ENCODE measurements at regions not wholly inside any gene's neighbourhood (a gene's known extent, or its start where the extent isn't known, plus 50 kb on each side); places are given as distances from the start of the nearest gene placed in this dataset.

DNA sequence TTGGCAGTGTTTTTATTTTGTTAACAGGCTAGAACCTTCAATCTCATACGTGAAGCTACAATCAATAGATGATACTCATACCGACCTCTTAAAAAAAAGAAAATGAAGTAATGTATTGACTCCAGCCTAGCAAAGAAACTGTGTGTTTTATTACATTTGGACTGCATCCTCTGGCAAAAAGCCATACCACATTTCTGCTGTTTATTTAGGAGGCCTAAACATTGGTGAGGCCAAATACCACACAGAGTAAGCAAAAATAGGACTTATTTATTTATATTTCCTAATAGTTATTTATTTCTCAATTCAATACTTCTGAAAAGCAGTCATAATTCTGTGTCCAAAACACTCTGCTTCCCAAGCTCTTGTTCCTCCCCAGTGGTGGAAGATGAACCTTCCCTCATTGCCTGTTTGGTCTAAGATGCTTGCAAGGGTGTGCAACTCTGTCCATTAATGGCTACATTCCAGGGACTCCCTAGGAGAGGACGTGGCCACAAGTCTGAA lies 398.8 kb upstream of the KLF6 start:
- CTCF ChIA-PET = no interaction called here

DNA sequence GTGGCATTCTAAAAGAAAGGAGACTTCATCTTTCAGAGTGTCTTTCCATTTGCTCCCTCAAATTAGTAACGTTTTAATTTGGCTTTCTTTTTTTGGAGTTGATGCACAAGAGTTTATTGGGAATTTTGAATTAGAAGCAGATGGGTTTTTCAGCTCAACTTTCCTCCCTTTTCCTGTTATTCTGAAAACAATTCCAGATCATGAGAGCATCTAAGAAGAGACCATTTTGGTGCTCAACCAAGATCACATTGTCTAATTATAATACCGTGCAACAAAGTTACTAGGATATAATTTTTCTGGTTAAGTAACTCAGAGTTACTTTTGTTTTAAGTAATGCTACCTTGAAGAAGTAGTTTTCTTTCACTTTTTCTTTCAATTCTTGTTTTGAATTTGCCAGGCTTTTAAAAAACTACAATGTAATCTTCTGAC lies 396.6 kb upstream of the KLF6 start:
- in situ Hi-C loops (cut with HindIII; ENCODE audit: low pct_unique_long_range_greater_than_20kb, low sequenced_read_pairs) = no loop called here
- TF ChIP-seq SIN3A (IDR thresholded peaks at IDR 0.05; ENCODE audit: borderline replicate concordance, insufficient read depth, low read depth, low read length) = no peak
- TF ChIP-seq TCF7L2 (IDR thresholded peaks at IDR 0.05; ENCODE audit: low read depth, low read length) = no peak
- TF ChIP-seq POLR2AphosphoS5 (IDR thresholded peaks at IDR 0.05; ENCODE audit: low read depth, low read length) = no peak
- TF ChIP-seq, protein P1, sequence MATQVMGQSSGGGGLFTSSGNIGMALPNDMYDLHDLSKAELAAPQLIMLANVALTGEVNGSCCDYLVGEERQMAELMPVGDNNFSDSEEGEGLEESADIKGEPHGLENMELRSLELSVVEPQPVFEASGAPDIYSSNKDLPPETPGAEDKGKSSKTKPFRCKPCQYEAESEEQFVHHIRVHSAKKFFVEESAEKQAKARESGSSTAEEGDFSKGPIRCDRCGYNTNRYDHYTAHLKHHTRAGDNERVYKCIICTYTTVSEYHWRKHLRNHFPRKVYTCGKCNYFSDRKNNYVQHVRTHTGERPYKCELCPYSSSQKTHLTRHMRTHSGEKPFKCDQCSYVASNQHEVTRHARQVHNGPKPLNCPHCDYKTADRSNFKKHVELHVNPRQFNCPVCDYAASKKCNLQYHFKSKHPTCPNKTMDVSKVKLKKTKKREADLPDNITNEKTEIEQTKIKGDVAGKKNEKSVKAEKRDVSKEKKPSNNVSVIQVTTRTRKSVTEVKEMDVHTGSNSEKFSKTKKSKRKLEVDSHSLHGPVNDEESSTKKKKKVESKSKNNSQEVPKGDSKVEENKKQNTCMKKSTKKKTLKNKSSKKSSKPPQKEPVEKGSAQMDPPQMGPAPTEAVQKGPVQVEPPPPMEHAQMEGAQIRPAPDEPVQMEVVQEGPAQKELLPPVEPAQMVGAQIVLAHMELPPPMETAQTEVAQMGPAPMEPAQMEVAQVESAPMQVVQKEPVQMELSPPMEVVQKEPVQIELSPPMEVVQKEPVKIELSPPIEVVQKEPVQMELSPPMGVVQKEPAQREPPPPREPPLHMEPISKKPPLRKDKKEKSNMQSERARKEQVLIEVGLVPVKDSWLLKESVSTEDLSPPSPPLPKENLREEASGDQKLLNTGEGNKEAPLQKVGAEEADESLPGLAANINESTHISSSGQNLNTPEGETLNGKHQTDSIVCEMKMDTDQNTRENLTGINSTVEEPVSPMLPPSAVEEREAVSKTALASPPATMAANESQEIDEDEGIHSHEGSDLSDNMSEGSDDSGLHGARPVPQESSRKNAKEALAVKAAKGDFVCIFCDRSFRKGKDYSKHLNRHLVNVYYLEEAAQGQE (IDR thresholded peaks at IDR 0.05; ENCODE audit: insufficient read depth in 1 of 2, low read depth in 2 of 2, low read length in 1 of 2) = no peak
- TF ChIP-seq, protein P2, sequence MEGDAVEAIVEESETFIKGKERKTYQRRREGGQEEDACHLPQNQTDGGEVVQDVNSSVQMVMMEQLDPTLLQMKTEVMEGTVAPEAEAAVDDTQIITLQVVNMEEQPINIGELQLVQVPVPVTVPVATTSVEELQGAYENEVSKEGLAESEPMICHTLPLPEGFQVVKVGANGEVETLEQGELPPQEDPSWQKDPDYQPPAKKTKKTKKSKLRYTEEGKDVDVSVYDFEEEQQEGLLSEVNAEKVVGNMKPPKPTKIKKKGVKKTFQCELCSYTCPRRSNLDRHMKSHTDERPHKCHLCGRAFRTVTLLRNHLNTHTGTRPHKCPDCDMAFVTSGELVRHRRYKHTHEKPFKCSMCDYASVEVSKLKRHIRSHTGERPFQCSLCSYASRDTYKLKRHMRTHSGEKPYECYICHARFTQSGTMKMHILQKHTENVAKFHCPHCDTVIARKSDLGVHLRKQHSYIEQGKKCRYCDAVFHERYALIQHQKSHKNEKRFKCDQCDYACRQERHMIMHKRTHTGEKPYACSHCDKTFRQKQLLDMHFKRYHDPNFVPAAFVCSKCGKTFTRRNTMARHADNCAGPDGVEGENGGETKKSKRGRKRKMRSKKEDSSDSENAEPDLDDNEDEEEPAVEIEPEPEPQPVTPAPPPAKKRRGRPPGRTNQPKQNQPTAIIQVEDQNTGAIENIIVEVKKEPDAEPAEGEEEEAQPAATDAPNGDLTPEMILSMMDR (IDR thresholded peaks at IDR 0.05) = no peak
- ATAC-seq (no peak), DNase-seq (ENCODE audit: low read depth, low spot score) (no peak)
- Histone ChIP-seq H3K4me3 (ENCODE audit: low read depth in 2 of 2, low read length in 2 of 2) (no peak overlapping the region), H3K36me3 (ENCODE audit: control insufficient read depth, insufficient read depth, low read length) (no peaks in the 10 kb centered on the region), H3K27me3 (ENCODE audit: control insufficient read depth, insufficient read depth, low read length) (no peaks in the 10 kb centered on the region), H3K9me3 (ENCODE audit: control insufficient read depth, insufficient read depth, low read depth, low read length) (peaks cover 6% of the 10 kb centered on the region; the same call in 1 of the 2 replicates), H3K4me1 (ENCODE audit: control insufficient read depth, insufficient read depth, low read length) (no peaks in the 10 kb centered on the region), H3K27ac (ENCODE audit: low read length) (peak overlapping the region; percentile 51; the same call in 1 of the 2 replicates)
- intact Hi-C loops (cut with micrococcal nuclease; ENCODE audit: unreplicated experiment) = no loop called here
- CTCF ChIA-PET = no interaction called here
- POLR2A ChIA-PET = no interaction called here
- no TSS peak for BruUV-seq (replicated peaks)

More for the DNA sequence above, 398.8 kb upstream of the KLF6 start:
- H3K4me3 ChIP-seq (ENCODE audit: low read depth in 2 of 2, low read length in 2 of 2) = no peak overlapping the region
- no peak overlapping the region; the same call in 1 of the 2 replicates for H3K27ac ChIP-seq (ENCODE audit: low read length)
- TF ChIP-seq TCF7L2 (IDR thresholded peaks at IDR 0.05; ENCODE audit: low read depth, low read length) (no peak), POLR2AphosphoS5 (IDR thresholded peaks at IDR 0.05; ENCODE audit: low read depth, low read length) (no peak), SIN3A (IDR thresholded peaks at IDR 0.05; ENCODE audit: borderline replicate concordance, insufficient read depth, low read depth, low read length) (no peak)
- TF ChIP-seq, protein P2 (IDR thresholded peaks at IDR 0.05) = no peak
- TF ChIP-seq, protein P1 (IDR thresholded peaks at IDR 0.05; ENCODE audit: insufficient read depth in 1 of 2, low read depth in 2 of 2, low read length in 1 of 2) = no peak
- no peaks in the 10 kb centered on the region for H3K27me3 ChIP-seq (ENCODE audit: control insufficient read depth, insufficient read depth, low read length)
- ATAC-seq (no peak), DNase-seq (ENCODE audit: low read depth, low spot score) (no peak)
- no peaks in the 10 kb centered on the region for H3K4me1 ChIP-seq (ENCODE audit: control insufficient read depth, insufficient read depth, low read length)
- in situ Hi-C loops (cut with HindIII; ENCODE audit: low pct_unique_long_range_greater_than_20kb, low sequenced_read_pairs) (no loop called here), intact Hi-C loops (cut with micrococcal nuclease; ENCODE audit: unreplicated experiment) (no loop called here)
- BruUV-seq (replicated peaks) = no TSS peak
- no peaks in the 10 kb centered on the region for H3K36me3 ChIP-seq (ENCODE audit: control insufficient read depth, insufficient read depth, low read length)
- POLR2A ChIA-PET = no interaction called here
- peaks cover 6% of the 10 kb centered on the region; the same call in 1 of the 2 replicates for H3K9me3 ChIP-seq (ENCODE audit: control insufficient read depth, insufficient read depth, low read depth, low read length)

Measured in Panc1 (cell line).